GM19438 (cell line): ENCODE measurements at regions not wholly inside any gene's neighbourhood (a gene's known extent, or its start where the extent isn't known, plus 50 kb on each side); places are given as distances from the start of the nearest gene placed in this dataset.
"Not testable (repeated sequence)": the region's sequence is repeated elsewhere in the genome, so short reads cannot be mapped to it uniquely, and the experiment has no call there.

Experiments used
- ATAC-seq: cut with Tn5 transposase; IDR thresholded peaks from one replicate; pipeline ENCODE4 v1.9.1; 2021; ENCODE audit warnings: low read depth; ENCODE audit not compliant: unreplicated experiment

GRCh38 chr20:23299673-23300050, 50.9 kb upstream of the NXT1 start:
- ATAC-seq, result no peak

GRCh38 chr20:23298926-23299672, 51.5 kb upstream of the NXT1 start:
- ATAC-seq, result no peak

DNA sequence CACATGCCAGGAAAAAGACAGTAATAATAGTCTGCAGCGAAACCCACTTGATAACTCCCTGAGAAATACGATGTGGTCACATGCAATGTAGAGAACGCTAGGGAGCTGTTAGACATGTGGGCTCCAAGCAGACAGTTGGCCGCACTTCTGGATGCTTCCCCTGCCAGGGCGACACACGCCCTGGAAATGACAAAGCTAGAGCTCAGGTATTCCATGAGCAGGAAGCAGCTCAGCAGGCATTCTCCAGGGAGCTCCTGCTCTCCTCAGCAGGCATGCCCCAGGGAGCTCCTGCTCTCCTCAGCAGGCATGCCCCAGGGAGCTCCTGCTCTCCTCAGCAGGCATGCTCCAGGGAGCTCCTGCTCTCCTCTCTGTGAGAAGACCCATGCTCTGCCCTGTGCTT, 52.4 kb upstream of the NXT1 start:
- no peak for ATAC-seq

- no peak for ATAC-seq
Observed at GRCh38 chr20:23296841-23297701, 53.5 kb upstream of the NXT1 start.

- no peak for ATAC-seq
Observed at GRCh38 chr20:23295934-23296333, 54.7 kb upstream of the NXT1 start.

DNA sequence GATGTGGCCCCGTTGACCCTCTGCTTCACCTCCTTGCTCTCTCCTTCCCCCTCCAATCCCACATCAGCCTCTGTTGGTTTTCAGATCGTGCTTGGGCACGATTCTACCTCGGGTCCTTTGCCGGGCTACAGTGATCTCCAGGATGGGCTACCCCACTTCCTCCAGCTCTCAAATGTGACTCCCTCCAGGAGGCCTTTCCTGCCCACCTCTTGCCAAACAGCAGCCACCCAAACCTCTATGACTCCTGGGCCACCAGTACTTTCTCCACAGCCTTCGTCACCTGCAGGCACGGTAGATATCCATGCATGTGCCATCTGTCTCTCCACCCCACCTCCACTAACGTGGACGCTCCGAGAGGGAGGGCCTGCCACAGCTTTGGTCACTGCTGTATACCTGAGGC, 55.9 kb upstream of the NXT1 start:
- no peak for ATAC-seq

DNA sequence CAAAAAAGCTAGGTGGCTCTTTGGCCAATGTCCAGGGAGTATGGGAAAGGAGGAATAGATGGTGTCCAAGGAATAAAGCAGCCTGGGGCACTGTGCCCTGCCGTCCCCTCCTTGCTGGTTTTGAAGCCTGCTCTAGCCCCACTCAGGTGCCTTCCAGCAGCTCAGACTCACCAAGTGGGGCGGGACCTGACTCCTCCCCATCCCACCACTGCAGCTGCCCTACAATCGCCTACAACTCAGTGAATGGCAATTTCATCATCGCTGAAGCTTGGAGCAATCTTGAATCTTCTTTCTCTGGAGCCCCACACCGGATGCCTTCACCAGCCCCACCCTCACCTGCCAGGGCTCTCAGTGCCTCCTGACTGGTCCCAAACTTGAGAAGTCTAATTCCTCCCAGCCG, 56.4 kb upstream of the NXT1 start:
- no peak for ATAC-seq

DNA sequence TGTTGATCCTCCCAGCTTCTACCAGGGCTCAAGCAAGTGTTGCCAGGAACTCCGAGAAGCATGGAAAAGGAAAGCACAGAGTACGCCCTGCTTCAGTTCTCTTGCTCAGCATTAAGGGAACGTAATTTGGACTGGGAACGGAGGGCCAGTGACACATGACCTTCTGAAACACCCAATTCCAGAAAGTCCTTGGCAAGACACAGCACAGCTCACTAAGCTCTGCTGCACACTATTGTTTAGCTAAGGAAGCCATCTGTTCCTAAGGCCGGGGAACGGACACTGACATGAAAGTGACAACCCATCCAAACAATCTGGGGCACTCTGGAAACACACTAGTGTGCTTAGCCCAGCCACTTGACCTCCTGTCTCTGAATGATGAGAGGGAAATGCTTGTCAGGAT, 56.9 kb upstream of the NXT1 start:
- no peak for ATAC-seq

GRCh38 chr20:23292311-23292710, 58.3 kb upstream of the NXT1 start:
- not testable (repeated sequence) for ATAC-seq

GRCh38 chr20:23291575-23292240, 58.9 kb upstream of the NXT1 start:
- ATAC-seq, result no peak

DNA sequence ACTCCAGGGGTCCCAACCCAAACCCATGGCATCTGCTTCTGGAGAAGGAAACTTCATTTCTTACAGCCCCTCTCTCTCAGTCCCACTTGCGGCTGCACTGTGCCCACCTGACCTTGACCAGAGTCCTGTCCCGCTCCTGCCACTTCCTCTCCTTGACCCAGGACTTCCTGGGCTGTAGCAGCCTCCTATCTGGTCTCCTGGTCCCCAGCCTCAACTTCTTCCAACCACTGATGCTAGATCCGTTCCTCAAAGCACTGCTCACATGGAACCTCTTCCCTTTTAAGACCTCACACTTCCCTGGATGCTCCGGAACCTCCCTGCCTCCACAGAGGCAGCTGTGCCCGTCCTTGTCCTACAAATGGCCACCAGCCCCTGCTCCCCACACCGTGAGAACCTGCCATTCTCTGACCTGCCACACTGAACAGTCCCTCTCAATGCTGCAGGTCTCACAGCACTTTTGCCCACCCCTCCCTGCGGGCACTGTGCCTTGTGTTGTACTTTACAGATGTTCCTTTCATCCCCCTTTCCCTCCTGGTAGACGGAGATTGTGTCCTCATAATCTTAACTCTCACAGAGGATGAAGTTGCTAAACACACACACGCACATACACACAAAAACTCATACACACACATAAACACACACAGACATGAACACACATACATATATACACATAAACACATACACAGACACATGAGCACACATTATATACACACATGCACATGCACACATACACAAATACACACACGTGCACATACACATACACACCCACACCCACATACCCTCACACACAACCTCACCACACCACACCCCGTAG, 59.6 kb upstream of the NXT1 start:
- ATAC-seq, result no peak

GRCh38 chr20:23289724-23290395, 60.7 kb upstream of the NXT1 start:
- no peak for ATAC-seq

GRCh38 chr20:23289249-23289648, 61.3 kb upstream of the NXT1 start:
- ATAC-seq, result no peak

GRCh38 chr20:23287354-23288190, 63.0 kb upstream of the NXT1 start:
- no peak for ATAC-seq

DNA sequence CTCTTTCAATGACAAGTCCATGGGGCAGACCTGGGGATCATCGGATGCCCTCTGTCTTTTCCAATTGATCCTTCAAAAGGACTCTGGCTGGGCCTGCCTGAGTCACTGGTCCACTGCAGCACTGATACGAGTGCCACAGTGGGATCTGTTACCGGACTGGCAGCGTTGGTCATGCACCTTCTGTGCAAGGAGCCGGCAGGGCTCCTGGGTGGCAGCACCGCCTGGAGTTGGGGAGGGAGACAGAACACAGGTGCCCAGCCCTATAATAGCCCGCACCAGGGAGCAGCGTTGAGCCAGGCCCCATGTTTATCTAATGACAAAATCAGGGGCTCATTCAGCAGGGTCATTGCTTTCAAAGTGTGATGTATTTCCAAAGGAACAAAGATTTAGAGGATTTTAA, 64.2 kb upstream of the NXT1 start:
- no peak for ATAC-seq

DNA sequence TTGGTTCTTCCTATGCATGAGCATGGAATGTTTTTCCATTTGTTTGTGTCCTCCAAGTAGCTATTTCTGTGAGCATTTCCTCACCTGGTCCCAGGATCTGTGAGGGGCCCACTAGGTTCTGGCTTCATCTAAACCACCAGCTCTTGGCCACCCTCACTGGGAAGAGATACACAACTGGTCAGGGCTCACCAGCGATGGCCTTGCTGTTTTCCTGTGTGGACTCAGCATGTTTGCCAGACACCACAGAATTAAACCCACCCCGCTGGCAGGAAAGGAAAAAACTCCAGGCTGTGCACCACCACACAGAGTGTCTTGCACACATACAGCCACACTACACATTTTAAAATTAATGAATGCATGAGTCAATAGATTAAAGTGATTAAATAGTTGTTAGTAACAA, 65.1 kb upstream of the NXT1 start:
- ATAC-seq, result no peak

DNA sequence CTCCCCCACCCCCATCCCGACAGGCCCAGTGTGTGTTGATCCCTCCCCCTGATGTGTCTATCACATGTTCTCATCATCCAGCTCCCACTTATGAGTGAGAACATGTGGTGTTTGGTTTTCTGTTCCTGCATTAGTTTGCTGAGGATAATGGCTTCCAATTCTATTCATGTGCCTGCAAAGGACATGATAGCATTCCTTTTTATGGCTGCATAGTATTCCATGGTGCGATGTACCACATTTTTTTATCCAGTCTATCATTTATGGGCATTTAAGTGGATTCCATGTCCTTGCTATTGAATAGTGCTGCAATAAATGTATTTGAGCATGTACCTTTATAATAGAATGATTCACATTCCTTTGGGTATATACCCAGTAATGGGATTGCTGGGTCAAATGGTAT, 66.6 kb upstream of the NXT1 start:
- ATAC-seq, result no peak

DNA sequence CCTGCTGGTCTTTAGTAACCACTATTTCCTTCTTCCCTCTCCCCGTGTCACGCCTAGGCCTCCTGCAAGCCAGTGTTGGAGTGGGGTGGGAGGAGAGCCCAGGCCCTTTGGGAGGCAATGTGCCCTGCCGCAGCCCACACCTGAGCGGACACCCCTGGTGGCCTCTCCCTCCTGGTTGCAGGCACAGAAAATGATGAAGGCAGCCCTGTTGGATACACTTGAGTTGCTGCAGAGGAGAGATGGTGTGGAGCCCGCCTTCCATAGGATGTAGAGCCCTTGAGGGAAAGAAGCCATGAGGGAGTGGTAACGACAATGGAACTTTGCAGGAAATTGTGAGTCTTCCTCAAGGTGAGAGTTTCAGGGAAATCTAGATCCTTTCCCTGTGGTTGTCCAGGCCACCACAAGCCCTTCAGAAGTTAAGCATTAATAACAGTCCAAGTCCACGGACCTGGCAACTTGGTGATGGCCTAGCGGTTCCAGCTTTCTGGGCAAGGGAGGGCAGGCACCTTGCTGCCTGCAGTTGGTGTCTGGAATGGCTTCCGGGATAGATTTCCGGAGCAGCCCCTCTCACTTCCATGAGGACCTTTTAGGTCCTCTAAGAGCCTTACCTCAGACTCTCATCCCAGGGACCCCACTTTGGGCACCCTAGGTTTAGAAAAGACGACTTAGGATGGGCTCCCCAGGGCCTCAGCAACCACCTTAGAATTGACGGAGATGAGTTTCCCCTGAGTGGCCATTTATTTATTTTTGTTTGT, 67.3 kb upstream of the NXT1 start:
- no peak for ATAC-seq

- ATAC-seq, result no peak
Observed at GRCh38 chr20:23282546-23282945, 68.0 kb upstream of the NXT1 start.
